ENCODE measurements at regions not wholly inside any gene's neighbourhood (a gene's known extent, or its start where the extent isn't known, plus 50 kb on each side); places are given as distances from the start of the nearest gene placed in this dataset.

- no peak for DNase-seq
Observed at GRCh38 chr20:21033817-21034216, 72.3 kb downstream of the LINC00237 start.

DNA sequence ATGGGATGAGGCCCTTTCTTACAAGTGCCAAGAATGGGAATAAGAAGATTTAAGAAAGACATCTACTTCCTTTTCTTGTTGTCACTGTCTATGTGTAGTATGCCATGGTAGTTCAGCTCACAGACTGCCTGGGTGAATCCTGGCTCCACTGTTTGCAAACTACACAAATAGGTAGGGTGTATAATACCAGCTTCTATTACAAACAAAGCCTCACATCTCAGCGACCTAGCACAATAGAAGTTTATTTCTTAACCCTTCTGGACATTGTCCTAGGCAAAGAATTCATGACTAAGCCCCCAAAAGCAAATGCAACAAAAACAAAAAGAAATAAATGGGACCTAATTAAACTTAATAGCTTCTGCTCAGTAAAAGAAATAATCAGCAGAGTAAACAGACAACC, 74.5 kb downstream of the LINC00237 start:
- DNase-seq: no peak

GRCh38 chr20:21029341-21029740, 76.8 kb downstream of the LINC00237 start:
- no peak for DNase-seq

DNA sequence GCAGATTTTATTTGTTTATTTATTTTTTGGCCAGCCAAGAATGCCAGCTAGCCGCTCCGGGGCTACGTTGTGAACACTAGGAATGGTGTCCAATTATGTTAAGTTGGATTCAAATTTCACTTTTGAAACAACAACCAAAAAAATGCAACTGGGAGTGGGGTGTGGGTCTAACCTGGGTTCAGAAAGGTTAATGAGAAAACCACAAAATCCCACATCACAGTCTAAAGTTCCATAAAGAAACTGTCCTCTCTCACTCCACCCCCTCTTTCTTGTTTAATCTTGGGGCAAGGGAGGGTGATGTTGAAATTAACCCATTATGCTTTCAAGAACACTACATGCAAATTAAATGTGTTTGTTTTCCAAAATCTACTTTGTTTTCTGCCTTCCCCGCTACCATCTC, 77.2 kb downstream of the LINC00237 start:
- no peak for DNase-seq

GRCh38 chr20:21028436-21028835, 77.7 kb downstream of the LINC00237 start:
- no peak for DNase-seq

DNA sequence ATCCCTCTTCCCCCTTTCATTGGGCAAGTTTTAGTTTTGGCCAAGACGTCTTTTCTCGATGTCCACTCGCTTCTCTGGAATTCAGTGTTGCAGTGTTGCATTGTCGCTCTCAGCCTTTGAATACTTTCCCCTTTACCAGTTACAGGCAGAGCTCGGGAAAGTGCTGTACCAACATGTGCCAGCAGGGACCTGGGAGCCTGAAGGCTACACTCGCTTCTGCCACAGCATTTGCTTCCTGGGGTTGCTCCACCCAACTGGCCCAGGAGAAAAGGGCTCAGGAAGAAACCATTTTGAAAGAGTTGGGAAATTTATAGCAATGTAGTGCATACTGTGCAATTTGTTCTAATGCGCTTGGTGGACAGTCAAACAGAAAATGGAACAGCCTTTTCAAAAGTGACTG, 78.6 kb downstream of the LINC00237 start:
- no peak for DNase-seq

GRCh38 chr20:21026951-21027350, 79.2 kb downstream of the LINC00237 start:
- no peak for DNase-seq

DNA sequence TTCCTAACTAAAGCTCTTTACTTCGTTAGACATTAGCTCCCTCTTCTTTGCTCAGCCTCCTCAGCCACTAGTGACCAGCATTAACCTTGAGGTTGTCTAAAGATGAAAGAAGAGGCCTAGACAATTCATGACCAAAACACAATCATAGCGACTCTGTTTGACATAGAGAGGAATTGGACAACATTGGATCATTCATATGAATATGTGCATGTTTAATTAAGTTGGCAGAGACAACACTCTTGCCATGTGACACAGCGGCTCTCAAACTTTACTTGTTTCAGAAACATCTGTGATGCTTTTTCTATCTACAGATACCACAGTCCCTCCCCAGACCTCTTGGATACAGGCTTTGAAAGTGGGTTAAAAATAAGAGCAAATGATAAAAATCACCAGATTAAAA, 81.7 kb downstream of the LINC00237 start:
- DNase-seq: no peak

- no peak for DNase-seq
Observed at GRCh38 chr20:21022925-21023324, 83.2 kb downstream of the LINC00237 start.

- no peak for DNase-seq
Observed at GRCh38 chr20:21021472-21021790, 84.7 kb downstream of the LINC00237 start.

GRCh38 chr20:21020659-21021471, 85.3 kb downstream of the LINC00237 start:
- DNase-seq: no peak

DNA sequence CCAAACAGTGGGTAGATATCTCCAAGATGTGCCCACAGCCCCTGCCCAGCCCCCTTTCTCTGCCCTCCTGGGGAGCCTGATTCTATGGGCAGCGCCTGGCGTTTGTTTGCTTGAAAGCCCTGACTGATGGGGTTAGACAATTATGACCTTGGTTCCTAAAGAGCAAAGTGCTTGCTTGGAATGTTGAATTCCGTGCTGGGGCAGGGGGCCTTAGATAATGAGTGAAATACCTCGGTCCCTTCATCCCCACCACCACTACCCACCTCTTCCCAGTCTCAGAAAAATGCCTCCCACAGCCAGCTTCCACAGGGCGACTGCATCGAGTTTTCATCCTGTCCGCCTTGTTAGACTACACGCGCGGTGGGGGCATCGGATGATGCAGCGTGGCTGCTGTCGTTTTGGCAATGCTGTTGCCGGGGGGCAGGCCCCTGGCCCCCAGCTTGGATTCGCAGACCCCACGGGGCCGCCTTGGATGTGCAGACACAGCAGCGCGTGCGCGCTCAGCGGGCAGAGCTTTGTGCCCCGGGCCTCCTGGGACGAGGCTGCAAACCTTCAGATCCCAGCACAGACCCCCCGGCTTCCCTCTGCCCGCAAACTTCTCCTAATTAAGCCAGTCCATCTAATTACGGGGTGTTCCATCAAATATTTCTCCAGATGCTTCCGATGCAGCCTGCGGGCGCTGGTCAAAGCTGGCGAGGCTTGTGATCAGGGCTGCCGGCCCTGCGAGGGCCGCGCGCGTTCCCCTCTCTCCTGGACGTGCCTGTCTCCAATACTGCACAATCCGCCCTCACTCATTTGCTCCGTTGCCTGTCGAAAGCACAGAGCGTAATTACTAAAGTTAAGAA, 86.1 kb downstream of the LINC00237 start:
- DNase-seq: no peak

DNA sequence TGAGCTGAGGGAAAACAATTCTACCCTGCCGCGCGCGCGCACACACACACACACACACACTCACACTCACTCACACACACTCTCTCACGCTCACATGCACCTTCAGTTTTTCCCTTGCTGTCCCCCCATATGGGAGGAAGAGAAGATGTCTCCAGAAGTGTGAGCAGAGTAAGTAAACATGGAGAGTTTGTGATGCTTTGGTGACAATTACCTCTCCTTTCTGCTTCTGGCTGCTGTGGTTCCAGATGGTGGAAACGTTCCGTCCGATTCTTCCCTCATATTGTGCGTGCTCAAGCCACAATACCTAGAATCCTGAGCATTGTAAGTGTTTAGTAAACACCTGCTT, 86.7 kb downstream of the LINC00237 start:
- DNase-seq: no peak

DNA sequence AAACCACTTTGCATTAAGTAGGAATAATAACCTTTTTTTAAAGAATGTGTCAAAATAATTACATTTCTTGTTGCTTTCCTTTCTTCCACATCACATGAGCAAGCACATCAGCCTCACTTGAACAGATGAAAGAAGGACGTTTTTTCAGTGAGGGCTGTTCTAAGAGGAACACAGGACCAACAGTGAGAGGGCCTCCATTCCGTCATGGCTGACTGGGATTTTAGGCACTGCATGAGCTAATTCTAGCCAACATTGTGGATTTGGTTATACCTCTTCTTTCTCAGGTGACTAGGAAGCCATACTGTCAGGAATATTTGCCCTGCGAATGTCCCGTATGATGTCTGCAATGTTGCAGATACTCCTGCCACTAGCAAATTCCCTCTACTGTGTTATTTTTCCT, 87.6 kb downstream of the LINC00237 start:
- DNase-seq: no peak

GRCh38 chr20:21017528-21018085, 88.6 kb downstream of the LINC00237 start:
- DNase-seq: no peak

GRCh38 chr20:21016751-21017150, 89.4 kb downstream of the LINC00237 start:
- no peak for DNase-seq

GRCh38 chr20:21014528-21014927, 91.6 kb downstream of the LINC00237 start:
- DNase-seq: no peak

DNA sequence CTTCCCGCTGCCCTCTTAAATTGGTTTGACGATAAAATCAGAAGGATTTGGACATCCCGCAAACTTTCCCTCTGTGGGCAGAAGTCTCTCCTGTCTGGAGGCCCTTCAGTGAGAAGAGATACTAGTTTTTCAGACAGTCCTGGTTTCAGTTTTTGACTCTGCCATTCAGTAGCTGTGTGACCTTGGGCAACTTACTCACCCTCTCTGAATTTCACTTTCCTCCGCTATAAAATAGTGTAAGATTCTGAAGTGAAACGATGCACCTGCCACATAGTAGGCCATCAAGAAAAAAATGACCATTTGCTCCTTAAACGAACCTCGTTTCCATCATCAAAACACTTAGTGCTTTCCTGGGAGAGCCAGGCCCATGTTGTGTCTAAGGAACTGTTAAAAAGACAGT, 97.2 kb downstream of the LINC00237 start:
- no peak for DNase-seq

GRCh38 chr20:21006611-21007010, 99.5 kb downstream of the LINC00237 start:
- DNase-seq: no peak

DNA sequence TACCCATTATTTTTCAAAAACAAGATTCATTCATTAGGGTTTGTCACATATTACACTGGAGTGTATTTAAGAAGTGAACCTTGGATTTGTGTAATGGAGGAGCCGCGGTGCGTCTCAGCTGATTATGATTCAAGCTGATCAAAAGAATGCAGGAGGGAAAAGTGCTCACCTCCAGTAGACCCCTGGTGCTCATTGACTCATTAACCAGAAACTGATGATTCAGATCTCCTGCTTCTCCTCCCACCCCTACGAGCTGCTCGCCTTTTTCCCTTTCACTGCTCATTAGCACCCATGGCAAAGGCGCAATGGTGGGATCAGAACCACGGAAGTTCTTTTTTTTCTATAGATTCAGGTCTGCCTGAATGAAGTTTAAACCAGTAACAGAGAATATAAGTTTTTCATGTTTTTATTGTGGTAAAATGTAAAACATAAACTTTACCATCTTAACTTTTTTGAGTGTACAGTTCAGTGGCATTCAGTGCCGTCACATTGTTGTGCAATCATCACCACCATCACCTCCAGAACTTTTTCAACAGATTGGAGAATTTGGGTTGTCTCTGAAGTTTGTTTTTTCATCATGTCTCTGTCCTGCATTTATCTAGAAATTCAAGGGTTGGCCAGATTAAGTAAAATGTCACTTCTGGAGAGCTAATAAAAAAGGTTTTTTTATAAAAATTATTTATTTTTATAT, 101.6 kb downstream of the LINC00237 start:
- no peak for DNase-seq

DNA sequence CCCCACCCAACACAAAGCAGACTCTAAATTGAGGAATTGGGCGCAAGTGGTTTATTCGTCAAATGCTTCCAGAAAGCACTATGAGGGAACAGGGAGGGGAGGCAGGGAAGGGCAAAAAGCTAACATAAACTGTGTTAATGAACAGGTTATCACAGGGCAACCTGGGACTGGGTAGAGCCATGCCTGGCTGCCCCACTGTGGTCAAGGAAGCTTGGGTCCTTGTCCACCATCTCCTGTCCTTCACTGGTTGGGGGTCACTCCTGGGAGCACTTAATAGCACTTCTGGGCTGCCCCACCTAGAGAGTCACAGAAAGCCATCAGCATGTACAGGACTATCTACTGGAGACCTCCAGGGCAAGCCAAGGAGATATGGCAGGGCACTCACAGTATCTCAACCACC, 102.3 kb downstream of the LINC00237 start:
- no peak for DNase-seq

DNA sequence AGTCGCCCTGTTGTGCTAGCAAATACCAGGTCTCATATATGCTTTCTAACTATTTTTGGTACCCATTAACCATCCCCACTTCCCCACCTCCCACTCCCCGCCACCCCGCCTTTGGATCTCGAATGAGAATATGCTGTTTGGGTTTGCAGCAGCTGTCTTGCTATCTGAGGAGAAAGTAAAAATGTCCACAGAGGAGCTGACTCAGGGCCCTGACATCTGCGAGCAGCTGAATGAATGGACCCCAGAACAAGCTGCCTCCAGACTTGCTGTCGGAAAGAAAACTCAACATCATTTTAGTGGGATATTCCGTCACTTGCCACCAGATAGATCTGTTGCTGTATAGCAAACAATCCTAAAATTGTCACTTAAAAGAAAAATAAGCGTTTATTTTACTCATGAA, 103.7 kb downstream of the LINC00237 start:
- DNase-seq: no peak

- DNase-seq: no peak
Observed at GRCh38 chr20:20993372-20993771, 112.8 kb downstream of the LINC00237 start.

Data from SHP77 treated with DMSO at 0.1 percent for 48 hours (cell line).